H9 (cell line): ENCODE measurements at regions not wholly inside any gene's neighbourhood (a gene's known extent, or its start where the extent isn't known, plus 50 kb on each side); places are given as distances from the start of the nearest gene placed in this dataset.

ENCODE experiments used
- DNase-seq: peaks from one replicate; pipeline ENCODE4 v3.0.0-alpha.2; 2017
- H2AFZ ChIP-seq: one replicate; pipeline ENCODE4 v1.6.1; 2013; ENCODE audit warnings: mild to moderate bottlenecking, low read length, control low read depth, moderate library complexity
- H2AK5ac ChIP-seq: 2 replicates; pipeline ENCODE4 v1.6.1; 2013; ENCODE audit warnings: low read length, control low read depth, mixed read lengths; ENCODE audit not compliant: insufficient read length
- H2BK120ac ChIP-seq: one replicate; pipeline ENCODE4 v1.6.1; 2013; ENCODE audit warnings: low read depth, mild to moderate bottlenecking, low read length, control low read depth, inconsistent platforms; ENCODE audit not compliant: poor library complexity, severe bottlenecking
- H2BK12ac ChIP-seq: 2 replicates; pipeline ENCODE4 v1.6.1; 2013; ENCODE audit warnings: low read length, control low read depth, mixed read lengths, low read depth; ENCODE audit not compliant: insufficient read length
- H2BK15ac ChIP-seq: 2 replicates; pipeline ENCODE4 v1.6.1; 2013; ENCODE audit warnings: low read depth, low read length, control low read depth
- H2BK20ac ChIP-seq: one replicate; pipeline ENCODE4 v1.6.1; 2013; ENCODE audit warnings: low read depth, mild to moderate bottlenecking, low read length, control low read depth, inconsistent platforms; ENCODE audit not compliant: poor library complexity, severe bottlenecking
- H2BK5ac ChIP-seq: 2 replicates; pipeline ENCODE4 v1.6.1; 2013; ENCODE audit warnings: low read length, control low read depth, mixed read lengths; ENCODE audit not compliant: insufficient read length
- H3K14ac ChIP-seq: 2 replicates; pipeline ENCODE4 v1.6.1; 2013; ENCODE audit warnings: low read length, control low read depth; ENCODE audit not compliant: insufficient read depth
- H3K18ac ChIP-seq: 2 replicates; pipeline ENCODE4 v1.6.1; 2013; ENCODE audit warnings: low read depth, mild to moderate bottlenecking, mixed read lengths, low read length, control low read depth; ENCODE audit not compliant: insufficient read length
- H3K23ac ChIP-seq: 2 replicates; pipeline ENCODE4 v1.6.1; 2013; ENCODE audit warnings: low read length, control low read depth, mixed read lengths, low read depth; ENCODE audit not compliant: insufficient read length
- H3K23me2 ChIP-seq: 2 replicates; pipeline ENCODE4 v1.6.1; 2013; ENCODE audit warnings: low read depth, mild to moderate bottlenecking, mixed read lengths, low read length, control low read depth; ENCODE audit not compliant: insufficient read length, poor library complexity, severe bottlenecking
- H3K27ac ChIP-seq: 2 replicates; pipeline ENCODE4 v1.5.1; 2013; ENCODE audit warnings: low read length, control low read depth, mixed read lengths, low read depth; ENCODE audit not compliant: insufficient read length
- H3K27me3 ChIP-seq: 2 replicates; pipeline ENCODE4 v1.6.1; 2013; ENCODE audit warnings: low read length, control low read depth, inconsistent platforms; ENCODE audit not compliant: insufficient read depth
- H3K4ac ChIP-seq: 2 replicates; pipeline ENCODE4 v1.6.1; 2013; ENCODE audit warnings: low read depth, mild to moderate bottlenecking, control low read depth, inconsistent platforms, low read length, moderate library complexity
- H3K4me1 ChIP-seq: 2 replicates; pipeline ENCODE4 v1.6.1; 2013; ENCODE audit warnings: low read length, control low read depth, inconsistent platforms; ENCODE audit not compliant: insufficient read depth
- H3K4me2 ChIP-seq: 2 replicates; pipeline ENCODE4 v1.6.1; 2013; ENCODE audit warnings: low read length, control low read depth, mixed read lengths; ENCODE audit not compliant: insufficient read length, insufficient read depth
- H3K56ac ChIP-seq: 2 replicates; pipeline ENCODE4 v1.6.1; 2013; ENCODE audit warnings: low read depth, mild to moderate bottlenecking, mixed read lengths, low read length, control low read depth; ENCODE audit not compliant: insufficient read length
- H3K79me1 ChIP-seq: 2 replicates; pipeline ENCODE4 v1.6.1; 2013; ENCODE audit warnings: low read depth, mild to moderate bottlenecking, moderate library complexity, low read length, control low read depth, inconsistent platforms; ENCODE audit not compliant: insufficient read depth, poor library complexity, severe bottlenecking
- H3K79me2 ChIP-seq: 2 replicates; pipeline ENCODE4 v1.6.1; 2013; ENCODE audit warnings: low read length, control low read depth, inconsistent platforms; ENCODE audit not compliant: insufficient read depth
- H3K9ac ChIP-seq: 2 replicates; pipeline ENCODE4 v1.6.1; 2013; ENCODE audit warnings: low read length, control low read depth, mixed read lengths; ENCODE audit not compliant: insufficient read length; ENCODE audit errors: extremely low read depth
- H3K9me3 ChIP-seq: one replicate; pipeline ENCODE4 v1.6.1; 2013; ENCODE audit warnings: low read depth, low read length, inconsistent platforms; ENCODE audit not compliant: control insufficient read depth
- H3T11ph ChIP-seq: one replicate; pipeline ENCODE4 v1.6.1; 2013; ENCODE audit warnings: mild to moderate bottlenecking, low read length, control low read depth, inconsistent platforms
- H4K20me1 ChIP-seq: one replicate; pipeline ENCODE4 v1.6.1; 2013; ENCODE audit not compliant: control insufficient read depth, insufficient read length, insufficient read depth
- H4K5ac ChIP-seq: 2 replicates; pipeline ENCODE4 v1.6.1; 2013; ENCODE audit warnings: low read depth, mild to moderate bottlenecking, mixed read lengths, low read length, control low read depth; ENCODE audit not compliant: insufficient read length
- H4K8ac ChIP-seq: replicated peaks from 2 replicates; pipeline ENCODE4 v1.6.1; 2013; ENCODE audit warnings: low read length, control low read depth, mixed read lengths, low read depth; ENCODE audit not compliant: insufficient read length
- H4K91ac ChIP-seq: 2 replicates; pipeline ENCODE4 v1.6.1; 2013; ENCODE audit warnings: low read depth, mild to moderate bottlenecking, moderate library complexity, mixed read lengths, low read length, control low read depth; ENCODE audit not compliant: insufficient read length
- H3K27ac Mint-ChIP-seq, 3 experiments: 2 replicates in 2 of 3; 3 replicates in 1 of 3; pipeline ENCODE4 v1.8.0; 2020 to 2021; ENCODE audit warnings: mixed read lengths in 3 of 3, mild to moderate bottlenecking in 1 of 3, moderate library complexity in 1 of 3
- H3K27me3 Mint-ChIP-seq: 2 replicates; pipeline ENCODE4 v1.8.0; 2021; ENCODE audit warnings: low read depth, mild to moderate bottlenecking, moderate library complexity, mixed read lengths
- H3K36me3 Mint-ChIP-seq, 3 experiments: 2 replicates in 2 of 3; 3 replicates in 1 of 3; pipeline ENCODE4 v1.8.0; 2020 to 2021; ENCODE audit warnings: low read depth in 3 of 3, mixed read lengths in 3 of 3; ENCODE audit not compliant: insufficient read depth in 1 of 3
- H3K4me1 Mint-ChIP-seq, 2 experiments: 2 replicates each; pipeline ENCODE4 v1.8.0; 2020; ENCODE audit warnings: mixed read lengths in 2 of 2
- H3K4me3 Mint-ChIP-seq, 2 experiments: 2 replicates in 1 of 2; 3 replicates in 1 of 2; pipeline ENCODE4 v1.8.0; 2020 to 2021; ENCODE audit warnings: mild to moderate bottlenecking in 2 of 2, mixed read lengths in 2 of 2, moderate library complexity in 1 of 2
- H3K9me3 Mint-ChIP-seq, 2 experiments: 2 replicates in 1 of 2; 3 replicates in 1 of 2; pipeline ENCODE4 v1.8.0; 2020; ENCODE audit warnings: mild to moderate bottlenecking in 2 of 2, mixed read lengths in 2 of 2, moderate library complexity in 1 of 2
- CTCF ChIP-seq: fragments of 200-600 bp; sonication (generic); conservative IDR thresholded peaks from 3 replicates; pipeline ENCODE4 v1.8.0; 2021; ENCODE audit warnings: antibody characterized with exemption, mild to moderate bottlenecking
- WGBS: extraction: QIAGEN DNeasy Blood & Tissue Kit; methylation state at CpG from one replicate; pipeline ENCODE4 v1.1.7; 2013; ENCODE audit warnings: missing lambda C conversion rate, low lambda C conversion rate, mixed read lengths; ENCODE audit not compliant: insufficient read length; ENCODE audit errors: extremely low coverage; 5-methylcytosine and 5-hydroxymethylcytosine counted together

- Mint-ChIP-seq H3K9me3 (peaks cover 2 to 10% of the 10 kb centered on the region in 2 experiments; a peak in 4 of 5 replicates), H3K36me3 (peaks cover 0 to 5% (median 2%) of the 10 kb centered on the region in 3 experiments; a peak in 3 of 7 replicates), H3K27me3 (no peaks in the 10 kb centered on the region), H3K4me1 (no peaks in the 10 kb centered on the region), H3K4me3 (no peak overlapping the region), H3K27ac (no peak overlapping the region)
- H3K23me2 ChIP-seq = no peaks in the 10 kb centered on the region
- no peak overlapping the region for H4K8ac ChIP-seq
- H3K9ac ChIP-seq = no peak overlapping the region
- no peak overlapping the region for H3T11ph ChIP-seq
- H4K91ac ChIP-seq = no peak overlapping the region
- H3K14ac ChIP-seq = no peak overlapping the region
- no peak overlapping the region for H3K18ac ChIP-seq
- no peaks in the 10 kb centered on the region for H3K27me3 ChIP-seq
- H2BK120ac ChIP-seq = no peak overlapping the region
- no peak for TF ChIP-seq CTCF
- H2BK12ac ChIP-seq = no peak overlapping the region
- no peaks in the 10 kb centered on the region for H4K20me1 ChIP-seq
- H2BK20ac ChIP-seq = no peak overlapping the region
- no peak overlapping the region for H2AK5ac ChIP-seq
- no peaks in the 10 kb centered on the region for H3K79me2 ChIP-seq
- H2AFZ ChIP-seq = no peak overlapping the region
- H2BK15ac ChIP-seq = no peak overlapping the region
- H3K4ac ChIP-seq = no peak overlapping the region
- H3K4me1 ChIP-seq = no peaks in the 10 kb centered on the region
- H3K27ac ChIP-seq = no peak overlapping the region
- no peak overlapping the region for H4K5ac ChIP-seq
- WGBS = 100% methylated on average over 2 of the region's 3 CpGs
- no peak for DNase-seq
- no peak overlapping the region for H3K4me2 ChIP-seq
- no peaks in the 10 kb centered on the region for H3K9me3 ChIP-seq
- H3K56ac ChIP-seq = no peak overlapping the region
- no peak overlapping the region for H3K23ac ChIP-seq
- H3K79me1 ChIP-seq = no peaks in the 10 kb centered on the region
- no peak overlapping the region for H2BK5ac ChIP-seq
Observed at GRCh38 chr21:27840262-27840661, 873.4 kb upstream of the ADAMTS5 start.
